ENCODE measurements at regions not wholly inside any gene's neighbourhood (a gene's known extent, or its start where the extent isn't known, plus 50 kb on each side); places are given as distances from the start of the nearest gene placed in this dataset.
"Not testable (repeated sequence)": the region's sequence is repeated elsewhere in the genome, so short reads cannot be mapped to it uniquely, and the experiment has no call there.

DNA sequence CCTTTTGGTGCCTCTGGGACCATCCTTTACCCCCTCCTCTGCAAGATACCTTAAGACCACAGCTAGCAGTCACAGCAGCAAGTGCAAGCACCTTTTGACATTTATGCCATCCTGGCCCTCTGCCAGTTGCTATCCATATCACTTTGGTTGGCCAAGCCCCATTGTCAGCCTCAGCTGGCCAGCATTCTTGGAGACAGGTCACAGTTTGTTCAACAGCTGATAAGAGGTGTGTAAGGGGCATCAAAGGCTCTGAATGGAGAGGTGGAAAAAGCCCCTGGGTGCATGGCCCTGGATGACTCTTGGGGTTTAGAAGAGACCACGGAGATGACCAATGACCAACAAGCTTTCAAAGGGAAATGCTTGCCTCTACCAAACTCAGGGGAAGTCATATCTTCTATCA, 133.6 kb upstream of the MAMLD1 start:
- Histone ChIP-seq H3K79me1 (ENCODE audit: low read length) (no peaks in the 10 kb centered on the region), H2BK5ac (ENCODE audit: low read length) (no peak overlapping the region), H2BK15ac (replicated peaks; ENCODE audit: low read depth) (no peak overlapping the region), H4K8ac (ENCODE audit: low read depth, low read length) (no peak overlapping the region), H3K56ac (ENCODE audit: low read length) (no peak overlapping the region), H3K9ac (ENCODE audit: low read length) (no peak overlapping the region), H3K27ac (ENCODE audit: low read depth, low read length) (no peak overlapping the region), H3K27me3 (ENCODE audit: insufficient read depth, low read length, poor library complexity) (no peaks in the 10 kb centered on the region), H3K4me2 (ENCODE audit: low read length) (no peak overlapping the region), H4K5ac (ENCODE audit: low read length) (no peak overlapping the region), H3K36me3 (ENCODE audit: control insufficient read depth, insufficient read depth, low read length) (no peaks in the 10 kb centered on the region), H2AK5ac (ENCODE audit: low read length) (no peak overlapping the region), H3K23ac (ENCODE audit: low read length) (no peak overlapping the region), H3K18ac (ENCODE audit: low read length) (no peak overlapping the region), H3K4me3 (ENCODE audit: low read length) (no peak overlapping the region), H3K4me1 (ENCODE audit: control insufficient read depth, low read depth, low read length) (no peaks in the 10 kb centered on the region), H3K4ac (ENCODE audit: low read depth, low read length) (no peak overlapping the region), H2BK120ac (ENCODE audit: low read depth, low read length) (no peak overlapping the region), H3K79me2 (ENCODE audit: control insufficient read depth, insufficient read depth, low read length) (no peaks in the 10 kb centered on the region)
- no peak for DNase-seq
- no CpG with 5 or more reads among the region's 1 CpG for WGBS (ENCODE audit: extremely low coverage, insufficient coverage, low lambda C conversion rate)

GRCh38 chrX:150230952-150231351, 132.2 kb upstream of the MAMLD1 start:
- H3K27me3 ChIP-seq (ENCODE audit: insufficient read depth, low read length, poor library complexity); H2BK5ac ChIP-seq (ENCODE audit: low read length); H2AK5ac ChIP-seq (ENCODE audit: low read length); H4K5ac ChIP-seq (ENCODE audit: low read length); H4K8ac ChIP-seq (ENCODE audit: low read depth, low read length); H3K4me3 ChIP-seq (ENCODE audit: low read length); H3K18ac ChIP-seq (ENCODE audit: low read length); H2BK120ac ChIP-seq (ENCODE audit: low read depth, low read length); DNase-seq; H3K4ac ChIP-seq (ENCODE audit: low read depth, low read length); H3K9ac ChIP-seq (ENCODE audit: low read length); H3K27ac ChIP-seq (ENCODE audit: low read depth, low read length); H3K56ac ChIP-seq (ENCODE audit: low read length); H3K4me2 ChIP-seq (ENCODE audit: low read length); H3K36me3 ChIP-seq (ENCODE audit: control insufficient read depth, insufficient read depth, low read length); H3K79me2 ChIP-seq (ENCODE audit: control insufficient read depth, insufficient read depth, low read length); H2BK15ac ChIP-seq (replicated peaks; ENCODE audit: low read depth); H3K4me1 ChIP-seq (ENCODE audit: control insufficient read depth, low read depth, low read length); H3K23ac ChIP-seq (ENCODE audit: low read length); H3K79me1 ChIP-seq (ENCODE audit: low read length): not testable (repeated sequence)
- WGBS (ENCODE audit: extremely low coverage, insufficient coverage, low lambda C conversion rate) = no CpG with 5 or more reads among the region's 6 CpGs

DNA sequence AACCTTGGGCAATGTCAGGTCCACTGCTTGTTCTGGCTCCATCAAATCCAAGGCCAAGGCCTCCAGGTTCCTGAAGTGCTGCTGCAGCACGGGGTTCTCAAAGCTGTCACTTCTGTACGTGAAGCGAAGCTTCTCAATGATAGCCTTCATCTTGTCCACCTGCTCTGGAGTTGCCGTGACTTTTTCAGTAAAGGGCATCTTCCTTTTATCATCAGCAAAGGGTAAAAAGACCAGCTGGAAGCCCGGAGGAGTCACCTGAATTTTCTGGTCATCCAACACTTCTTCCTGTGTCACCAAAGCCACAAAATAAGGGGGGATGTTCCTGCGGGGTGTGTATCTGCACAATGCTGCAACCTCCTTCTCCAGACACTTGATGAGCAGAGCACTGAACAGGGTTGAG, 131.7 kb upstream of the MAMLD1 start:
- DNase-seq; H4K5ac ChIP-seq (ENCODE audit: low read length); H3K4me3 ChIP-seq (ENCODE audit: low read length); H3K79me2 ChIP-seq (ENCODE audit: control insufficient read depth, insufficient read depth, low read length); H3K23ac ChIP-seq (ENCODE audit: low read length); H3K9ac ChIP-seq (ENCODE audit: low read length); H3K27me3 ChIP-seq (ENCODE audit: insufficient read depth, low read length, poor library complexity); H4K8ac ChIP-seq (ENCODE audit: low read depth, low read length); H2BK15ac ChIP-seq (replicated peaks; ENCODE audit: low read depth); H3K27ac ChIP-seq (ENCODE audit: low read depth, low read length); H3K79me1 ChIP-seq (ENCODE audit: low read length); H2BK120ac ChIP-seq (ENCODE audit: low read depth, low read length); H3K4me1 ChIP-seq (ENCODE audit: control insufficient read depth, low read depth, low read length); H3K18ac ChIP-seq (ENCODE audit: low read length); H3K36me3 ChIP-seq (ENCODE audit: control insufficient read depth, insufficient read depth, low read length); H3K4ac ChIP-seq (ENCODE audit: low read depth, low read length); H2AK5ac ChIP-seq (ENCODE audit: low read length); H3K56ac ChIP-seq (ENCODE audit: low read length); H3K4me2 ChIP-seq (ENCODE audit: low read length); H2BK5ac ChIP-seq (ENCODE audit: low read length): not testable (repeated sequence)
- no CpG with 5 or more reads among the region's 6 CpGs for WGBS (ENCODE audit: extremely low coverage, insufficient coverage, low lambda C conversion rate)

DNA sequence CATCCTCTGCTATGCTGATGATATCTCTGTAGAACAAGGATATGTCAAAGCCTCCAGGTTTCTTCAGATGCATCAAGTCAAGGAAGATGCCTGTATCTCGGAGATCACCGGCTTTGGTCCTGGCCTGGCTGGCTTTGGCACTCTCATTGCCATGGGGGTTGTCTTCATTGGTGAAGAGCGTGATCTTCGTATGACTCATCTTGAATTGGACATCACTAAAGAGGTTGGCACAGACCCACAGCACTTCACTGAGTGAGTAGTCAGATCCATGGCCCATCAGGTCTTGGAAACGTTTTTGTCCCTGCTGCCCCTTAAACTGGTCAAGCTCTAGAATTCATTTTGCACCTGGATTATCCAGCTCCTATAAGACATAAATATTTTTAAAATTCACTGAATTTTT, 130.9 kb upstream of the MAMLD1 start:
- WGBS (ENCODE audit: extremely low coverage, insufficient coverage, low lambda C conversion rate) = no CpG with 5 or more reads among the region's 5 CpGs

DNA sequence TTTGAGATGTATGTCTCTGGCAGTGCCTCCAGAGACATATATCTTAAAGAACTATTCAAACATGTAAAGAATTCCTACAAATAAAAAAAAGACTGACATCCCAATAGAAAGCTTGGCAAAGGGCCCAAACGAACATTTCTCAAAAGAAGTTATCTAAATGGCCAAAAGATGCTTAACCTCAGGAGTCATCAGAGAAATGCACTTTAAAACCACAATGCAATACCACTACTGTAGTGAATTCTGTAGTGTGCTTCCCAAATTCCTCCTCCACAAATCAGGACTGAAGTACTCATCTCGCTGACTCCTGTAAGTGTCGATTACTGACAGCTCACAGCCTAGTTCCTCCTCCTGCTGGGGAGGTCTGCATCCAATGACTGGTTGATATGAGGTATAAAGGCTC, 129.0 kb upstream of the MAMLD1 start:
- H3K23ac ChIP-seq (ENCODE audit: low read length) = no peak overlapping the region
- H4K5ac ChIP-seq (ENCODE audit: low read length) = no peak overlapping the region
- H3K79me2 ChIP-seq (ENCODE audit: control insufficient read depth, insufficient read depth, low read length) = no peaks in the 10 kb centered on the region
- H3K4me1 ChIP-seq (ENCODE audit: control insufficient read depth, low read depth, low read length) = no peaks in the 10 kb centered on the region
- H2AK5ac ChIP-seq (ENCODE audit: low read length) = no peak overlapping the region
- H2BK120ac ChIP-seq (ENCODE audit: low read depth, low read length) = no peak overlapping the region
- no peak overlapping the region for H3K4me3 ChIP-seq (ENCODE audit: low read length)
- no peak for DNase-seq
- H4K8ac ChIP-seq (ENCODE audit: low read depth, low read length) = no peak overlapping the region
- H3K56ac ChIP-seq (ENCODE audit: low read length) = no peak overlapping the region
- no CpG with 5 or more reads among the region's 3 CpGs for WGBS (ENCODE audit: extremely low coverage, insufficient coverage, low lambda C conversion rate)
- no peak overlapping the region for H2BK5ac ChIP-seq (ENCODE audit: low read length)
- no peak overlapping the region for H3K4me2 ChIP-seq (ENCODE audit: low read length)
- no peak overlapping the region for H3K27ac ChIP-seq (ENCODE audit: low read depth, low read length)
- no peaks in the 10 kb centered on the region for H3K36me3 ChIP-seq (ENCODE audit: control insufficient read depth, insufficient read depth, low read length)
- no peak overlapping the region for H3K4ac ChIP-seq (ENCODE audit: low read depth, low read length)
- H3K79me1 ChIP-seq (ENCODE audit: low read length) = no peaks in the 10 kb centered on the region
- H2BK15ac ChIP-seq (replicated peaks; ENCODE audit: low read depth) = no peak overlapping the region
- H3K27me3 ChIP-seq (ENCODE audit: insufficient read depth, low read length, poor library complexity) = no peaks in the 10 kb centered on the region
- H3K9ac ChIP-seq (ENCODE audit: low read length) = no peak overlapping the region
- H3K18ac ChIP-seq (ENCODE audit: low read length) = no peak overlapping the region

More for the DNA sequence above, 130.9 kb upstream of the MAMLD1 start:
- not testable (repeated sequence) for H3K23ac ChIP-seq (ENCODE audit: low read length); H3K79me2 ChIP-seq (ENCODE audit: control insufficient read depth, insufficient read depth, low read length); H3K56ac ChIP-seq (ENCODE audit: low read length); H3K27me3 ChIP-seq (ENCODE audit: insufficient read depth, low read length, poor library complexity); H3K79me1 ChIP-seq (ENCODE audit: low read length); H2BK120ac ChIP-seq (ENCODE audit: low read depth, low read length); H3K36me3 ChIP-seq (ENCODE audit: control insufficient read depth, insufficient read depth, low read length); H3K4ac ChIP-seq (ENCODE audit: low read depth, low read length); H3K4me2 ChIP-seq (ENCODE audit: low read length); H2BK15ac ChIP-seq (replicated peaks; ENCODE audit: low read depth); H3K4me3 ChIP-seq (ENCODE audit: low read length); H4K8ac ChIP-seq (ENCODE audit: low read depth, low read length); H3K18ac ChIP-seq (ENCODE audit: low read length); H4K5ac ChIP-seq (ENCODE audit: low read length); DNase-seq; H2BK5ac ChIP-seq (ENCODE audit: low read length); H3K27ac ChIP-seq (ENCODE audit: low read depth, low read length); H2AK5ac ChIP-seq (ENCODE audit: low read length); H3K9ac ChIP-seq (ENCODE audit: low read length); H3K4me1 ChIP-seq (ENCODE audit: control insufficient read depth, low read depth, low read length)

DNA sequence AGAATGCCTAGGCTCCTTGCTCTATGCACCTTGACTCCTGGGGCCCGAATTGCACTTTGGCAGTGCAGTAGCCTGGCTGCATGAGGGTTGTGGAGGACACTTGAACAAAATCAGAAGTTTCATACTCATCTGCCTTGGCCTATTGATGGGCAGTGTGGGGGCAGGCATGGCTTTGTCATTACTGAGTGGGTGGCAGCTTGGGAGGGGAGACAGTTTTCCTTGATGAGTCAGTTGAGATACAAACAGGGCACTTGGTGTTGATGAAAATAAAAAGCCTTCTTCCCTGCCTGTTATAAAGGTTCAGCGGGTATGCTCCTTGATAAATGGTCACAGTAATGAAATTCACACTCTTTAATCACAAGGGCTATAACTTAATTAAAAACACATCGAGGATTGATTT, 126.8 kb upstream of the MAMLD1 start:
- no peaks in the 10 kb centered on the region for H3K4me1 ChIP-seq (ENCODE audit: control insufficient read depth, low read depth, low read length)
- H2BK5ac ChIP-seq (ENCODE audit: low read length) = no peak overlapping the region
- H3K4me3 ChIP-seq (ENCODE audit: low read length) = no peak overlapping the region
- H3K23ac ChIP-seq (ENCODE audit: low read length) = no peak overlapping the region
- H3K36me3 ChIP-seq (ENCODE audit: control insufficient read depth, insufficient read depth, low read length) = no peaks in the 10 kb centered on the region
- no CpG with 5 or more reads among the region's 3 CpGs for WGBS (ENCODE audit: extremely low coverage, insufficient coverage, low lambda C conversion rate)
- no peak overlapping the region for H3K27ac ChIP-seq (ENCODE audit: low read depth, low read length)
- H3K56ac ChIP-seq (ENCODE audit: low read length) = no peak overlapping the region
- no peak overlapping the region for H3K4me2 ChIP-seq (ENCODE audit: low read length)
- no peak overlapping the region for H2BK15ac ChIP-seq (replicated peaks; ENCODE audit: low read depth)
- no peak overlapping the region for H3K9ac ChIP-seq (ENCODE audit: low read length)
- H4K8ac ChIP-seq (ENCODE audit: low read depth, low read length) = no peak overlapping the region
- no peak overlapping the region for H4K5ac ChIP-seq (ENCODE audit: low read length)
- no peaks in the 10 kb centered on the region for H3K79me1 ChIP-seq (ENCODE audit: low read length)
- H3K18ac ChIP-seq (ENCODE audit: low read length) = no peak overlapping the region
- no peaks in the 10 kb centered on the region for H3K27me3 ChIP-seq (ENCODE audit: insufficient read depth, low read length, poor library complexity)
- no peak overlapping the region for H2AK5ac ChIP-seq (ENCODE audit: low read length)
- DNase-seq = no peak
- H2BK120ac ChIP-seq (ENCODE audit: low read depth, low read length) = no peak overlapping the region
- no peaks in the 10 kb centered on the region for H3K79me2 ChIP-seq (ENCODE audit: control insufficient read depth, insufficient read depth, low read length)
- H3K4ac ChIP-seq (ENCODE audit: low read depth, low read length) = no peak overlapping the region
